MCF 10A (cell line): ENCODE measurements at regions not wholly inside any gene's neighbourhood (a gene's known extent, or its start where the extent isn't known, plus 50 kb on each side); places are given as distances from the start of the nearest gene placed in this dataset.

Source experiments
- BruUV-seq: library from RNA; stranded (reverse); fragments of 400-500 nt; replicated peaks from 2 replicates; lab custom pipeline; 2021; lab: Mats Ljungman, UMichigan
- CTCF ChIA-PET: fragments of 300-600 bp; sonication (Branson Sonifier 250); formaldehyde crosslinking; extraction: SDS; loops from one replicate; lab custom pipeline; 2021; ENCODE audit warnings: antibody characterized with exemption, inconsistent platforms; lab: Yijun Ruan, JAX
- POLR2A ChIA-PET: fragments of 300-600, 350-650 bp; sonication (Branson Sonifier 250); formaldehyde crosslinking; extraction: SDS; loops from one replicate; lab custom pipeline; 2020; ENCODE audit warnings: antibody characterized with exemption, inconsistent platforms; lab: Yijun Ruan, JAX
- DNase-seq: peaks from one replicate; pipeline ENCODE4 v3.0.0-alpha.2; 2018; ENCODE audit not compliant: unreplicated experiment
- H3K27ac Mint-ChIP-seq: one replicate; pipeline ENCODE4 v1.8.0; 2022; ENCODE audit warnings: mild to moderate bottlenecking, low read depth, mixed read lengths; ENCODE audit not compliant: unreplicated experiment
- H3K27me3 Mint-ChIP-seq: one replicate; pipeline ENCODE4 v1.8.0; 2022; ENCODE audit warnings: mixed read lengths; ENCODE audit not compliant: insufficient read depth, unreplicated experiment
- H3K36me3 Mint-ChIP-seq: one replicate; pipeline ENCODE4 v1.8.0; 2022; ENCODE audit warnings: mild to moderate bottlenecking, moderate library complexity, mixed read lengths; ENCODE audit not compliant: insufficient read depth, unreplicated experiment
- H3K4me1 Mint-ChIP-seq: one replicate; pipeline ENCODE4 v1.8.0; 2022; ENCODE audit warnings: mixed read lengths; ENCODE audit not compliant: insufficient read depth, unreplicated experiment
- H3K4me3 Mint-ChIP-seq: one replicate; pipeline ENCODE4 v1.8.0; 2022; ENCODE audit warnings: mild to moderate bottlenecking, moderate library complexity, mixed read lengths; ENCODE audit not compliant: unreplicated experiment
- H3K9me3 Mint-ChIP-seq: one replicate; pipeline ENCODE4 v1.8.0; 2022; ENCODE audit warnings: mixed read lengths; ENCODE audit not compliant: unreplicated experiment
- CTCF ChIP-seq: fragments of 200-600 bp; IDR thresholded peaks from one replicate; pipeline ENCODE4 v1.8.0; 2022; ENCODE audit warnings: antibody characterized with exemption, mild to moderate bottlenecking; ENCODE audit not compliant: unreplicated experiment
- intact Hi-C: fragments of 100-400 bp; cut with micrococcal nuclease; formaldehyde crosslinking; loops from 2 replicates; pipeline ENCODE4 v1.14.1; 2022

GRCh38 chr2:128982670-128983069 lies 664.0 kb upstream of the HS6ST1 start:
- no peaks in the 10 kb centered on the region for H3K27me3 Mint-ChIP-seq
- H3K27ac Mint-ChIP-seq = no peak overlapping the region
- intact Hi-C loops = no loop called here
- no peak for TF ChIP-seq CTCF
- BruUV-seq = no TSS peak
- ChIA-PET CTCF (no interaction called here), POLR2A (interaction anchor here (0.6 kb wide), 1 partner anchor 73 kb away, joined by 3 read pairs; no protein-coding TSS in a partner anchor)
- H3K4me3 Mint-ChIP-seq = no peak overlapping the region
- H3K36me3 Mint-ChIP-seq = no peaks in the 10 kb centered on the region
- no peaks in the 10 kb centered on the region for H3K9me3 Mint-ChIP-seq
- no peak for DNase-seq
- H3K4me1 Mint-ChIP-seq = peaks cover 16% of the 10 kb centered on the region

GRCh38 chr2:128983094-128983493 lies 664.4 kb upstream of the HS6ST1 start:
- DNase-seq = no peak
- TF ChIP-seq CTCF = no peak
- H3K4me1 Mint-ChIP-seq = peaks cover 17% of the 10 kb centered on the region
- no peak overlapping the region for H3K4me3 Mint-ChIP-seq
- H3K9me3 Mint-ChIP-seq = no peaks in the 10 kb centered on the region
- intact Hi-C loops = no loop called here
- BruUV-seq = no TSS peak
- H3K27me3 Mint-ChIP-seq = no peaks in the 10 kb centered on the region
- ChIA-PET POLR2A (interaction anchor here (0.6 kb wide), 1 partner anchor 73 kb away, joined by 3 read pairs; no protein-coding TSS in a partner anchor), CTCF (interaction anchor here (0.7 kb wide), 1 partner anchor 25 kb away, joined by 4 read pairs; no protein-coding TSS in a partner anchor)
- H3K27ac Mint-ChIP-seq = no peak overlapping the region
- H3K36me3 Mint-ChIP-seq = no peaks in the 10 kb centered on the region

- intact Hi-C loops = no loop called here
- no TSS peak for BruUV-seq
- CTCF ChIA-PET = no interaction called here
- POLR2A ChIA-PET = no interaction called here
- Mint-ChIP-seq H3K36me3 (no peaks in the 10 kb centered on the region), H3K4me3 (no peak overlapping the region), H3K4me1 (peaks cover 14% of the 10 kb centered on the region), H3K27me3 (no peaks in the 10 kb centered on the region), H3K27ac (no peak overlapping the region), H3K9me3 (no peaks in the 10 kb centered on the region)
- TF ChIP-seq CTCF = no peak
- no peak for DNase-seq
Measured at GRCh38 chr2:128984081-128984480, 665.4 kb upstream of the HS6ST1 start.

- CTCF ChIA-PET = interaction anchor here (0.6 kb wide), 1 partner anchor 95 kb away, joined by 3 read pairs; no protein-coding TSS in a partner anchor
- intact Hi-C loops = no loop called here
- peaks cover 14% of the 10 kb centered on the region for H3K4me1 Mint-ChIP-seq
- no TSS peak for BruUV-seq
- no peaks in the 10 kb centered on the region for H3K27me3 Mint-ChIP-seq
- no peak overlapping the region for H3K27ac Mint-ChIP-seq
- no peak for DNase-seq
- POLR2A ChIA-PET = no interaction called here
- no peak for TF ChIP-seq CTCF
- H3K9me3 Mint-ChIP-seq = no peaks in the 10 kb centered on the region
- H3K36me3 Mint-ChIP-seq = no peaks in the 10 kb centered on the region
- no peak overlapping the region for H3K4me3 Mint-ChIP-seq
Measured at GRCh38 chr2:128984855-128985254, 666.2 kb upstream of the HS6ST1 start.
